ENCODE measurements at regions not wholly inside any gene's neighbourhood (a gene's known extent, or its start where the extent isn't known, plus 50 kb on each side); places are given as distances from the start of the nearest gene placed in this dataset.
A peak's percentile ranks its signal among the peaks of the same experiment; 100 is the strongest.

- 10% methylated on average over 5 of the region's 5 CpGs for WGBS (ENCODE audit: low lambda C conversion rate)
- Histone ChIP-seq H2AFZ (ENCODE audit: low read length) (no peak overlapping the region), H3K36me3 (replicated peaks in 1 of 2; ENCODE audit: control insufficient read depth in 1 of 2, insufficient read depth in 2 of 2, low read length in 2 of 2) (no peaks in the 10 kb centered on the region), H3K9ac (ENCODE audit: insufficient read depth, low read depth, low read length) (no peak overlapping the region), H3K79me2 (ENCODE audit: insufficient read depth, low read length) (no peaks in the 10 kb centered on the region), H4K20me1 (ENCODE audit: insufficient read depth, low read length) (no peaks in the 10 kb centered on the region), H3K27ac (ENCODE audit: extremely low read length, insufficient read depth, low read length) (no peak overlapping the region), H3K4me1 (ENCODE audit: insufficient read depth, low read length) (peaks cover 47% of the 10 kb centered on the region), H3K4me3 (replicated peaks in 1 of 3; ENCODE audit: insufficient read depth in 1 of 3, low read depth in 2 of 3, low read length in 3 of 3) (peak overlapping the region in 1 of 3 experiments; percentile 19; a peak in 2 of 6 replicates), H3K4me2 (ENCODE audit: low read depth, low read length) (peak overlapping the region; percentile 43), H3K9me3 (ENCODE audit: low read length) (no peaks in the 10 kb centered on the region), H3K27me3 (ENCODE audit: control insufficient read depth in 1 of 2, insufficient read depth in 2 of 2, low read length in 2 of 2) (no peaks in the 10 kb centered on the region)
- ChIA-PET CTCF (ENCODE audit: low intra/inter-chr PET ratio, low total read pairs) (no interaction called here), POLR2A (interaction anchor here (0.5 kb wide), 1 partner anchor 561 kb away, joined by 3 read pairs; no protein-coding TSS in a partner anchor)
- intact Hi-C loops (cut with micrococcal nuclease; ENCODE audit: unreplicated experiment): no loop called here
- peak; percentile 8 for FAIRE-seq
- peak; percentile 91 for ATAC-seq
- no TSS peak for BruUV-seq (replicated peaks)
- DNase-seq (ENCODE audit: low spot score): peak; percentile 39
- TF ChIP-seq HNF4A (CRISPR knock-in tag; IDR thresholded peaks at IDR 0.05): peak; percentile 71
- TF ChIP-seq MIXL1 (CRISPR knock-in tag; IDR thresholded peaks at IDR 0.05): 0 out of 2 replicates have a peak, but pooled peaks have one; percentile 15
- TF ChIP-seq ZNF430 (CRISPR knock-in tag; IDR thresholded peaks at IDR 0.05): no peak
- TF ChIP-seq ZFX (CRISPR knock-in tag; IDR thresholded peaks at IDR 0.05; ENCODE audit: low read depth): peak; percentile 51
- peak; percentile 54; the same call in 1 of the 2 replicates for TF ChIP-seq HNF4G (IDR thresholded peaks at IDR 0.05; ENCODE audit: borderline replicate concordance, low read depth, low read length)
- no peak for TF ChIP-seq HNF4G (CRISPR knock-in tag; IDR thresholded peaks at IDR 0.05; ENCODE audit: borderline replicate concordance, low read depth)
- in situ Hi-C loops (cut with HindIII; ENCODE audit: extremely low pct_ligation_motif_present, low pct_unique_long_range_greater_than_20kb): no loop called here
These were observed 148.0 kb upstream of the SPACA1 start for GRCh38 chr6:87899499-87900147.

- Histone ChIP-seq H3K9ac (ENCODE audit: insufficient read depth, low read depth, low read length) (no peak overlapping the region), H3K9me3 (ENCODE audit: low read length) (no peaks in the 10 kb centered on the region), H3K4me1 (ENCODE audit: insufficient read depth, low read length) (peaks cover 39% of the 10 kb centered on the region), H3K4me2 (ENCODE audit: low read depth, low read length) (no peak overlapping the region), H3K4me3 (replicated peaks in 1 of 3; ENCODE audit: insufficient read depth in 1 of 3, low read depth in 2 of 3, low read length in 3 of 3) (no peak overlapping the region), H3K79me2 (ENCODE audit: insufficient read depth, low read length) (no peaks in the 10 kb centered on the region), H3K27ac (ENCODE audit: extremely low read length, insufficient read depth, low read length) (no peak overlapping the region), H2AFZ (ENCODE audit: low read length) (no peak overlapping the region), H3K36me3 (replicated peaks in 1 of 2; ENCODE audit: control insufficient read depth in 1 of 2, insufficient read depth in 2 of 2, low read length in 2 of 2) (no peaks in the 10 kb centered on the region), H4K20me1 (ENCODE audit: insufficient read depth, low read length) (no peaks in the 10 kb centered on the region), H3K27me3 (ENCODE audit: control insufficient read depth in 1 of 2, insufficient read depth in 2 of 2, low read length in 2 of 2) (no peaks in the 10 kb centered on the region)
- no peak for FAIRE-seq
- CTCF ChIA-PET (ENCODE audit: low intra/inter-chr PET ratio, low total read pairs): no interaction called here
- in situ Hi-C loops (cut with HindIII; ENCODE audit: extremely low pct_ligation_motif_present, low pct_unique_long_range_greater_than_20kb) (no loop called here), intact Hi-C loops (cut with micrococcal nuclease; ENCODE audit: unreplicated experiment) (no loop called here)
- BruUV-seq (replicated peaks): no TSS peak
- DNase-seq (ENCODE audit: low spot score): no peak
- POLR2A ChIA-PET: no interaction called here
- 53% methylated on average over 3 of the region's 3 CpGs for WGBS (ENCODE audit: low lambda C conversion rate)
- no peak for ATAC-seq
- TF ChIP-seq ZNF614 (CRISPR knock-in tag; IDR thresholded peaks at IDR 0.05; ENCODE audit: borderline replicate concordance): no peak
- TF ChIP-seq CENPX (CRISPR knock-in tag; IDR thresholded peaks at IDR 0.05): no peak
- no peak for TF ChIP-seq CHD2 (IDR thresholded peaks at IDR 0.05; ENCODE audit: low read depth, low read length)
- no peak for TF ChIP-seq ZNF354B (CRISPR knock-in tag; IDR thresholded peaks at IDR 0.05)
- no peak for TF ChIP-seq CBX5 (CRISPR knock-in tag; IDR thresholded peaks at IDR 0.05; ENCODE audit: borderline replicate concordance)
- TF ChIP-seq ZC3H4 (CRISPR knock-in tag; IDR thresholded peaks at IDR 0.05; ENCODE audit: borderline replicate concordance): no peak
- no peak for TF ChIP-seq ZNF703 (CRISPR knock-in tag; IDR thresholded peaks at IDR 0.05; ENCODE audit: borderline replicate concordance)
- TF ChIP-seq CAMTA2 (CRISPR knock-in tag; IDR thresholded peaks at IDR 0.05; ENCODE audit: borderline replicate concordance): no peak
- no peak for TF ChIP-seq ZNF773 (CRISPR knock-in tag; IDR thresholded peaks at IDR 0.05; ENCODE audit: borderline replicate concordance)
- no peak for TF ChIP-seq SRSF1 (optimal IDR thresholded peaks at IDR 0.05; ENCODE audit: low read depth, low read length)
- TF ChIP-seq ZNF781 (CRISPR knock-in tag; IDR thresholded peaks at IDR 0.05; ENCODE audit: borderline replicate concordance, not compliant biosample characterization): no peak
- TF ChIP-seq TEAD2 (CRISPR knock-in tag; IDR thresholded peaks at IDR 0.05): no peak
- TF ChIP-seq NR3C1 (CRISPR knock-in tag; IDR thresholded peaks at IDR 0.05): no peak
- no peak for TF ChIP-seq ZNF468 (CRISPR knock-in tag; IDR thresholded peaks at IDR 0.05)
- no peak for TF ChIP-seq ZNF296 (CRISPR knock-in tag; conservative IDR thresholded peaks at IDR 0.05)
These were observed 150.0 kb upstream of the SPACA1 start for GRCh38 chr6:87897663-87898062.
